Midbrain (tissue), 1 donor: ENCODE measurements at regions not wholly inside any gene's neighbourhood (a gene's known extent, or its start where the extent isn't known, plus 50 kb on each side); places are given as distances from the start of the nearest gene placed in this dataset.
"Not testable (repeated sequence)": the region's sequence is repeated elsewhere in the genome, so short reads cannot be mapped to it uniquely, and the experiment has no call there.

ENCODE experiments used
- DNase-seq: peaks from one replicate; lab custom pipeline; 2025; lab: John Stamatoyannopoulos, UW

- no peak for DNase-seq
Observed at GRCh38 chr17:31622500-31622899, 231.0 kb downstream of the RAB11FIP4 start.

DNA sequence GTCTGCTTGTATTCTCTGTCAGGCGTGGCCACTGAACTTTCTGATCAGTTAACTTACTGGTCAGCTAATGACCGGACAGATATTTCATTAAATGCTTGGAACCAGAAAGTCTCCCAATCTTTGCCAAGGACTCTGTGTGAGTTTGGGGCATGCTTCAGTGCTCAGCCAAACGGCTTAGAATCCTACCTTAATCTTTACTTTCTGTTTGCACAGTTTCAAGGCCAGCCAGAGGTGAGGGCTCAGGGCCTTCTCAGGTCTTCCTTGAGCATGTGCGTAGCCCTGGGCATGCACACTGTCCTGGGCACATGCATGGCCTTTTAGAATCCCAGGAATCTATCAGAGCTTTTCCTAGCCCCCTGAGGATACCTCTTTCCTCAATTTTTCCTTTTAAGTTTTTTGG, 230.1 kb downstream of the RAB11FIP4 start:
- DNase-seq, result no peak

DNA sequence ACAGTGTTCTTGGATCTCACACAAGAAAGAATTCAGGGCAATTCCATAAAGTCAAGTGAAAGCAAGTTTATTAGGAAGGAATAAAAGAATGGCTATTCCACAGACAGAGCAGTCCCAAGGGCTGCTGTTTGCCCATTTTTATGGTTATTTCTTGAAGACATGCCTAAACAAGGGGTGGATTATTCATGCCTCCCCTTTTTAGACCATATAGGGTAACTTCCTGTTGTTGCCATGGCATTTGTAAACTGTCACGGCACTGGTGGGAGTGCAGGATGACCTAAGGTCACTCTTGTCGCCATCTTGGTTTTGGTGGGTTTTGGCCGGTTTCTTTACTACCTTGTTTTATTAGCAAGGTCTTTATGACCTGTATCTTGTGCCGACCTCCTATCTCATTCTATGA, 219.6 kb downstream of the RAB11FIP4 start:
- DNase-seq, result not testable (repeated sequence)

DNA sequence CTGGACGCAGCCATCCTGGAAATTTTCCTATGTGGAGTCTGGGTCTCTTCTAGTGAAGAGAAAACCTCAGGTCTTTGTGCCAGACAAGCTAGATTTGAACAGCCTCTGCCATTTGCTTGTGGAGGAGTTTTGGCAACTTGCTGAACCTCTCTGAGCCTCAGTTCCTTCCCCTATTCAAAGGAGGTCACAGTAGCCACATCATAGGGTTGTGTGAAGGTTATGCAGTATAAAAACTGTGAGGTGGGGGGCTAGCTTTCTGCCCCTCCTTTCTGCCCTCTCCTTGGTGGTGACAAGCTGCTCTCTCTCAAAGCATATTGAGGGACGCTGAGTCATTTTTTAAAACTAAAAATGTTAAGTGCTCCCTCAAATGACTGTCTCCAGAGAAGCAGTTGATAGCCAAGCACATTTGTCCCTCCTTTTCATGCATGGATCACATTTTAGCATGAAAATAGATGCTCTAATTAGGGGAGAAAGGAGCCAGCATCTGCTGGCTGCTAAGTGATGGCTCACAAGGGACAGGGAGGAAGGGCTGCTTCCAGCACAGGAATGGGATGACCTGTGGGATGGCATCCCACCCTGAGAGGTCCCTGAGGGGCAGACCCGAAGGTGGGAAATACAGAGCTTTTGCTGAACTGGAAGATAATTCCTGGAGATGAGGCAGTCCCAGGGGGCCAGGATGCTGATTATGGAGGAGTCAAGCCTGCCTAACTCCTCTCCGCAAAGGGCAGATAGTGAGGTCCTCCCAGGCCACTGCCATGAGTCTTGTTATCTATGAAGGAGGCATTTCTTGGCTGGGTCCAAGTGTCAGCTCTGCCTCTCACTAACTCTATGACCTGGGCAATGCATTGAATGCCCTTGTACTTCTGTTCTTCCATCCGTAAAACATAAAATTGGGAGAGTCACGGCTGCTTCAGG, 218.8 kb downstream of the RAB11FIP4 start:
- no peak for DNase-seq

- DNase-seq, result no peak
Observed at GRCh38 chr17:31609331-31609730, 217.9 kb downstream of the RAB11FIP4 start.

DNA sequence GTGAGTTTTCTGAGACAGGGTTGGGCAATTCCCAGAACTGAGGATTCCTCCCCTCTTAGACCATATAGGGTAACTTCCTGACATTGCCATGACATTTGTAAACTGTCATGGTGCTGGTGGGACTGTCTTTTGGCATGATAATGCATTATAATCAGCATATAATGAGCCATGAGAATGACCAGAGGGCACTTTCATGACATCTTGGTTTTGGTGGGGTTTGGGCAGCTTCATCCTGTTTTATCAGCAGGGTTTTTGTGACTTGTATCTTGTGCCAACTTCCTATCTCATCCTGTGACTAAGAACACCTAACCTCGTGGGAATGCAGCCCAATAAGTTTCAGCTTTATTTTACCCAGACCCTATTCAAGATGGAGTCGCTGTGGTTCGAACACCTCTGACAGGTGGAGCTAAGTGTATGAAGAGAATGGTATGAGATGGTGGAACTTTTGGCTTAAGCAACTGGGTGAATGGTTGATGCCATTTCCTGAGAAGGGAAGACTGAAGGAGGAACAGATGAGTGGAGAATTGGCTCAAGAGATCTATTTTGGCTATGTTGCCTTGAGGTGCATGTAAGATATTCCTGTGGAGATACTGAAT, 217.3 kb downstream of the RAB11FIP4 start:
- DNase-seq, result no peak

- DNase-seq, result no peak
Observed at GRCh38 chr17:31605761-31606160, 214.3 kb downstream of the RAB11FIP4 start.

GRCh38 chr17:31604936-31605335, 213.5 kb downstream of the RAB11FIP4 start:
- DNase-seq, result no peak

DNA sequence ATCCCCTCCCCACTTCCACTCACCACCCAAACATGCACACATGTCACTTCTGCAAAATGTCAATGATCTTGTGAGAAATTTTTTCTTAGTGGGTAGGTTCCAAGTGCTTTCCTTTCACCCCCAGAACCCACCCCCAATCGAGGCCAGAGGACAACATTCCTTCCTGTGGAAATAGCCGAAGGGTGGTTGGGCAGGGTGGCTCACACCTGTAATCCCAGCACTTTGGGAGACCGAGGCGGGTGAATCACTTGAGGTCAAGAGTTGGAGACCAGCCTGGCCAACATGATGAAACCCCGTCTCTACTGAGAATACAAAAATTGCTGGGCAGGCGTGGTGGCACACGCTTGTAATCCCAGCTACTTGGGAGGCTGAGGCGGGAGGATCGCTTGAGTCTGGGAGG, 208.7 kb downstream of the RAB11FIP4 start:
- not testable (repeated sequence) for DNase-seq

GRCh38 chr17:31598921-31599571, 207.6 kb downstream of the RAB11FIP4 start:
- DNase-seq, result no peak

GRCh38 chr17:31598399-31598782, 206.9 kb downstream of the RAB11FIP4 start:
- no peak for DNase-seq

DNA sequence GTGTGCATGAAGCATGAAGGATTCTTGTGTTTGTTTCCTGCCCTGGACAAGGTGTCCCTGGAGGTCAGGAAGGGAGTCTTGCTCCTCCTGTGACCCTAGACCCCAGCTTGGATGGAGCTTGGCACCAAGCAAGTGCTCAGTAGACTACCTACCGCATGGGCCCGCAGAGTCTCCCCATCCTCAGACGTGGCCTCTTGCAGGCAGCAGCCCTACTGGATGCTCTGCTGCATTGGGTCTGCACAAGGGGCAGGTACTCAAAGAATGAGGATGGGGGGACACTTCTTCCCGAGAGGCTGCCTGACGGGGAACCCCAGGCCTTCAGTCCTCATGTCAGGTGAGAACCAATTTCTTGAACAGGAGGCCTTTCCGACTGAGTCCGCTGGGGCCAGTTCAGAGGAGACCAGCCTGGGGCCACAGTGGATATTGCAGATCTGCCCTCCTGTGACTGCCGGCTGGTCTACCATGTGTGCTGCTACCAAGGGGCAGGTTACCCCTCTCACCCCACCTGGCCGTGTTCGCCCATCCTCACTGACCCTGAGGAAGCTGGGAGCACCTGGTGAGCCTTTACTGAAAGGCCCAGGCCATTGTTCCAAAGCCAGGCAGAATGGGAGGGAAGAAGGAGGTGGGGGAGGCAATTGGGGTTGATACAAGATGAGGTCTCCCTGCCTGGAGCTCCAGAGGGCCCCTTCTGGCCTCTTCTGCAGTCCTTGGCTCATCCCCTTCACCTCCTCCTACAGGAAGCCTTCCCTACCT, 206.3 kb downstream of the RAB11FIP4 start:
- no peak for DNase-seq

GRCh38 chr17:31596382-31597323, 205.2 kb downstream of the RAB11FIP4 start:
- DNase-seq, result peak; percentile 16

GRCh38 chr17:31595666-31596381, 204.3 kb downstream of the RAB11FIP4 start:
- DNase-seq, result no peak

DNA sequence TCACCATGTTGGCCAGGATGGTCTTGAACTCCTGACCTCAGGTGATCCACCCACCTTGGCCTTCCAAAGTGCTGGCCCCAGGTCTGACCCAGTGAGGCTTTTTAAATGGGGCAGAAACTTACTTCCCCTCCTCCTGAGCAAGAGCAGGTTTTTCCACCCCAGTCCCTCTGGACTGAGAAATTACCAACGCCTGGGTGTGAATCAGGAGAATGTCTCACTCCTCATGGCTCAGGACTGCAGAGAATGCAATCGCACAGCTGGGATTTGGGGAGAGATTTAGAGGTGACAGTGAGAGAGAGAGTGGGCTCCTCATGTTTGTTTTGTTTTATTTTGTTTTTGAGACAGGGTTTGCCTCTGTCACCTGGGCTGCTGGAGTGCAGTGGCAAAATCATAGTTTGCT, 203.6 kb downstream of the RAB11FIP4 start:
- DNase-seq, result no peak

- no peak for DNase-seq
Observed at GRCh38 chr17:31594416-31594815, 202.9 kb downstream of the RAB11FIP4 start.

GRCh38 chr17:31593806-31594205, 202.3 kb downstream of the RAB11FIP4 start:
- no peak for DNase-seq

GRCh38 chr17:31591924-31592323, 200.4 kb downstream of the RAB11FIP4 start:
- no peak for DNase-seq

DNA sequence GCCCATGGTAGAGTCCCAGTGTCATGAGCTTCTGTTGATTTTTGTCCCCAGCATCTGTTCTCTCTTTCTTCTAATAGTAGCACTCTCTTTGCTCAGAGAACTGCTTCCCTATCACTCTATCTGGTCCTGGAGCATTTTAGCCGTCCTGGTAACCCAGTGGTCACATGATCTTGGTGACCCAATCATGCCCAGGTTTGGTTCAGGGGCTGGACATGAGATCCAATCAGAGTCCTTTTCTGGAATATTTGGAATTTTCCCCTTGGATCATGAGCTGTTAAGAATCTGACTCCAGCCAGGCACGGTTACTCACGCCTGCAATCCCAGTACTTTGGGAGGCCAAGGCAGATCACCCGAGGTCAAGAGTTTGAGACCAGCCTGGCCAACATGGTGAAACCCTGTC, 197.0 kb downstream of the RAB11FIP4 start:
- DNase-seq, result no peak

DNA sequence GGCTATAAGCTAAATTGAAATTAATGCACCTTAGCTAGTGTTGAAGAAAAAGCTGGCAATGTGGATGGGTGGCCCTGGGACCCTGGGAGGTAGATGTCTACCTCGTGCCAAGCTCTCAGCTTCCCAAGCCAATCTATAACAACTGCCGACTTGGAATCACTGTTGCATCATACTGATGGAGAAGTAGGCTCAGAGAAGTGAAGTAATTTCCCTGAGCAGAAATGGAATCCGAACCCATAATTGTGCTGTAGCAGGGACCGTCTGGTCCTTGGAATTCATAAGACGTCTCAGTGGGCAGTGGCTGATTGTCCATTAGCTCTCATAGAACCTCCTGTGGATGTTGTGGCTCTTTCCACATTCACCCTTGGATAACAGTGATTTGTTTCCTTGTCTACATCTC, 196.6 kb downstream of the RAB11FIP4 start:
- no peak for DNase-seq
